ENCODE measurements at regions not wholly inside any gene's neighbourhood (a gene's known extent, or its start where the extent isn't known, plus 50 kb on each side); places are given as distances from the start of the nearest gene placed in this dataset.

GRCh38 chr1:47555306-47555705, 117.5 kb downstream of the FOXD2 start:
- peaks cover 0 to 10% (median 4%) of the 10 kb centered on the region in 4 experiments; a peak in 3 of 7 replicates for H3K4me1 ChIP-seq (replicated peaks in 1 of 4; ENCODE audit: control insufficient read depth in 3 of 4, insufficient read depth in 4 of 4, low read length in 3 of 4)
- CTCF ChIA-PET (ENCODE audit: partially characterized antibody) = interaction anchor here (0.8 to 7.6 kb wide), 7 partner anchors 9 to 156 kb away, joined by 3 to 70 read pairs (median 4); no protein-coding TSS in a partner anchor
- no peak overlapping the region for H3K56ac ChIP-seq (replicated peaks; ENCODE audit: insufficient read length, low read depth, low read length)
- no peak overlapping the region for H3K27ac ChIP-seq (ENCODE audit: low read depth, low read length)
- no peak overlapping the region for H3K14ac ChIP-seq (ENCODE audit: insufficient read length)
- no peak overlapping the region for H2AK5ac ChIP-seq (ENCODE audit: low read depth, low read length)
- TF ChIP-seq HDAC2 (IDR thresholded peaks at IDR 0.05; ENCODE audit: borderline replicate concordance in 1 of 2, low read depth in 2 of 2, low read length in 2 of 2) (no peak), TAF1 (IDR thresholded peaks at IDR 0.05; ENCODE audit: low read depth, low read length) (no peak), SIRT6 (IDR thresholded peaks at IDR 0.05; ENCODE audit: low read length) (no peak), FOSL1 (IDR thresholded peaks at IDR 0.05; ENCODE audit: insufficient read depth, low read depth, low read length) (no peak), KDM4A (IDR thresholded peaks at IDR 0.05; ENCODE audit: low read depth, low read length, severe bottlenecking) (no peak), SP1 (IDR thresholded peaks at IDR 0.05; ENCODE audit: low read depth, low read length) (no peak), ZNF274 (IDR thresholded peaks at IDR 0.05; ENCODE audit: borderline replicate concordance, extremely low read depth, low read length) (no peak), POU5F1 (IDR thresholded peaks at IDR 0.05; ENCODE audit: low read depth, low read length) (no peak), ASH2L (IDR thresholded peaks at IDR 0.05; ENCODE audit: low read length) (no peak), RAD21 (IDR thresholded peaks at IDR 0.05 in 1 of 2, conservative IDR thresholded peaks at IDR 0.05 in 1 of 2; ENCODE audit: low read depth in 2 of 2, low read length in 2 of 2) (no peak), CREB1 (IDR thresholded peaks at IDR 0.05) (no peak)
- no peak overlapping the region for H4K91ac ChIP-seq (replicated peaks; ENCODE audit: insufficient read length, low read length)
- H2BK15ac ChIP-seq (ENCODE audit: low read length) = no peak overlapping the region
- no peaks in the 10 kb centered on the region for H3K36me3 ChIP-seq (ENCODE audit: control insufficient read depth in 2 of 4, insufficient read depth in 4 of 4, low read length in 3 of 4)
- H3K9ac ChIP-seq (replicated peaks in 1 of 4; ENCODE audit: extremely low read depth in 1 of 4, low read depth in 3 of 4, low read length in 3 of 4) = no peak overlapping the region
- H2AFZ ChIP-seq (ENCODE audit: low read length) = no peak overlapping the region
- H3K23me2 ChIP-seq (ENCODE audit: low read depth, low read length) = no peaks in the 10 kb centered on the region
- FAIRE-seq (no peak), DNase-seq (ENCODE audit: low read depth in 1 of 2, low spot score in 2 of 2) (no peak)
- POLR2A ChIA-PET (ENCODE audit: partially characterized antibody) = no interaction called here
- WGBS, 2 experiments (ENCODE audit: extremely low coverage in 1 of 2, insufficient coverage in 1 of 2, insufficient read length in 1 of 2, insufficient replicate concordance in 2 of 2, low coverage in 1 of 2, low lambda C conversion rate in 2 of 2, missing lambda C conversion rate in 1 of 2) = 79% methylated on average over 2 of the region's 2 CpGs; no CpG with 5 or more reads in 1 of the 2 experiments
- no peak overlapping the region for H2BK5ac ChIP-seq (ENCODE audit: low read depth, low read length)
- no peaks in the 10 kb centered on the region for H3K9me3 ChIP-seq (ENCODE audit: insufficient read depth in 2 of 2, low read depth in 1 of 2, low read length in 1 of 2)
- no peak overlapping the region for H4K8ac ChIP-seq (ENCODE audit: extremely low read depth, insufficient read depth, low read length)
- no peak overlapping the region for H4K5ac ChIP-seq (ENCODE audit: insufficient read length, low read depth, low read length)
- no peaks in the 10 kb centered on the region for H3K79me1 ChIP-seq (ENCODE audit: low read depth, low read length)
- H3K4me3 ChIP-seq (ENCODE audit: extremely low read depth in 1 of 4, insufficient read depth in 2 of 4, low read depth in 3 of 4, low read length in 4 of 4) = no peak overlapping the region
- H2BK20ac ChIP-seq (ENCODE audit: low read length) = no peak overlapping the region
- no peak overlapping the region for H3K4me2 ChIP-seq (ENCODE audit: insufficient read depth in 1 of 2, low read depth in 2 of 2, low read length in 2 of 2)
- H2BK12ac ChIP-seq (ENCODE audit: low read depth, low read length) = no peak overlapping the region
- H3K27me3 ChIP-seq (replicated peaks in 1 of 4; ENCODE audit: control insufficient read depth in 3 of 4, extremely low read depth in 1 of 4, insufficient read depth in 3 of 4, low read length in 3 of 4) = no peaks in the 10 kb centered on the region; a peak in 1 of 7 replicates
- H3K18ac ChIP-seq (ENCODE audit: extremely low read depth, low read length) = no peak overlapping the region
- no peaks in the 10 kb centered on the region for H4K20me1 ChIP-seq (replicated peaks in 1 of 2; ENCODE audit: control insufficient read depth in 1 of 2, insufficient read depth in 2 of 2, low read length in 2 of 2)
- H2BK120ac ChIP-seq (replicated peaks; ENCODE audit: low read depth, low read length) = no peak overlapping the region
- no peak overlapping the region for H3K23ac ChIP-seq (ENCODE audit: insufficient read length)
- no peaks in the 10 kb centered on the region for H3K79me2 ChIP-seq (ENCODE audit: control insufficient read depth in 1 of 2, insufficient read depth in 2 of 2, low read length in 2 of 2)
- H3K4ac ChIP-seq (replicated peaks; ENCODE audit: insufficient read length, low read depth, low read length) = no peak overlapping the region

Data from H1 (cell line).